Fibroblast of gingiva (primary cell): ENCODE measurements at regions not wholly inside any gene's neighbourhood (a gene's known extent, or its start where the extent isn't known, plus 50 kb on each side); places are given as distances from the start of the nearest gene placed in this dataset.
"Not testable (repeated sequence)": the region's sequence is repeated elsewhere in the genome, so short reads cannot be mapped to it uniquely, and the experiment has no call there.

Experiments used
- DNase-seq: peaks from one replicate; pipeline ENCODE4 v3.0.0-alpha.2; 2011; ENCODE audit warnings: low read depth

- not testable (repeated sequence) for DNase-seq
Measured at GRCh38 chr4:69013933-69014332, 62.3 kb upstream of the UGT2A3 start.

- DNase-seq, result not testable (repeated sequence)
Measured at GRCh38 chr4:69017986-69018385, 66.4 kb upstream of the UGT2A3 start.

- not testable (repeated sequence) for DNase-seq
Measured at GRCh38 chr4:69019538-69020461, 68.2 kb upstream of the UGT2A3 start.

DNA sequence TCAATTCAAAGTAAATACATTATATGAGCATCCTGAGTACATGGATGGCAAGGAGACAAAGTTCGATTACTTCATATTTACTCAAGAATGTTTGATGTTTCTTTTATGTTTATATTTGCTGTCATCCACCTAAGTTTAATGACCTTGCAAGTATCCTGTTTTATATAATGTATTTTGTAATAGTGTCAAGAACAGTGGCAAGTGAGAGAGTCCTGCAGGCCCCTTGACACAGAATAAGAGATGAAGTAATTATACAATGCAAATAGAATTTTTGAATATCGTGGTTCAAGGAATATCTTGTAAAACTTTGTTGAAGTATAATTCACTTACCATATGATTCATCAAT, 68.8 kb upstream of the UGT2A3 start:
- DNase-seq, result not testable (repeated sequence)

GRCh38 chr4:69025191-69025998, 70.9 kb upstream of the UGT2B7 start:
- no peak for DNase-seq

DNA sequence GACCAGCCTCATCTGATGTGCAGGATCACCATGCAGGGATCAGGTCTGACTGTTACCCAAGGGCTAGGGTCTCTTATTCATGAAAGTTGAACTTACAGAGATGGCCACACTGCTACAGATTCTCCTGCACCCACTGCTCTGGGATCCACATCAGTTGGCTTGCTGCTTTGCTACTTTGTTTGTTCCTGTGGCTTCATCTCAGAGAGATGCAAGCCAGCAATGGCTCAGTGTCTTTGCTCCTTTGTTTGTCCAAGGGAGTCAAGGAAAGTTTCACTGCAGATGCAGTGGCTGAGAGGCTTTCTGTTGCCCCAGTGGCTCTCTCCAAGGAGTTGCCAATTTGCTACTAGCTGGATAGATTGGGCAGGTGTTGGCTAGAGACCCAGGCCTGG, 70.3 kb upstream of the UGT2B7 start:
- no peak for DNase-seq

GRCh38 chr4:69026974-69027373, 69.3 kb upstream of the UGT2B7 start:
- no peak for DNase-seq

DNA sequence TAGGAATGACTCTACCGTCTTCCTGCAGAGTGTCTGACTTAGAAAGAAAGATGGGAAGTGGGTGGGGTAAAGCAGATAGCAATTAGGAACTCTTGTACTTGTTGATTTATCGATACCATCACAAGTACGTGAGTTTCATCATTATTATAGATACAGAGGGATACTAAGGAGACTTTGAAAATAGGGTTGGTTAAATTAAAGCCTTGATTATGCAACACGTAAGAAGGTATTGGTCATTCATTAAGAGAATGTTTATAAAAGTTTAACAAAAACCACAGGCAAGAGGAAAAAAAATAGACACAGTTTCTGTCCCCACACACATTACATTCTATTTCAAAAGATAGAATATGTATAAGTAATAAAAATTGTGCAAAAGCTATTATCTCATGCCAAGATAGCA, 65.9 kb upstream of the UGT2B7 start:
- no peak for DNase-seq

- DNase-seq, result no peak
Measured at GRCh38 chr4:69032847-69033638, 63.2 kb upstream of the UGT2B7 start.

- not testable (repeated sequence) for DNase-seq
Measured at GRCh38 chr4:69034315-69034740, 61.9 kb upstream of the UGT2B7 start.

GRCh38 chr4:69038582-69038981, 57.7 kb upstream of the UGT2B7 start:
- no peak for DNase-seq

GRCh38 chr4:69039071-69039470, 57.2 kb upstream of the UGT2B7 start:
- no peak for DNase-seq

DNA sequence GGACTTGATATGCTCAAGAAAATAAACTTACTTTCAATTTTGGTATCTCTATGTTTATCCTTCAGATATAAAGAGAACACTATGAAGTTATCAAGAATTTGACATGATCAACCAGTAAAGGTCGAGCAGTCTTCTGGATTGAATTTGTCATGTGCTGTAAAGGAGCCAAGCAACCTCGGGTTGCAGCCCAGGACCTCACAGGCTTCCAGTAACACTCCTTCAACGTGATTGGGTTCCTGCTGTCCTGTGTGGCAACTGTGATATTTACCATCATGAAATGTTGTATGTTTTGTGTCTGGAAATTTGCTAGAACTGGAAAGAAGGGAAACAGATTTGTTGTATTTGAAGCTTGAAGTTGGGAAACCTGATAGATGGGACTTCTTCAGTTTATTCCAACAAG, 52.0 kb upstream of the UGT2B7 start:
- peak; percentile 11 for DNase-seq
